Hepatocyte (in vitro differentiated cells): ENCODE measurements at regions not wholly inside any gene's neighbourhood (a gene's known extent, or its start where the extent isn't known, plus 50 kb on each side); places are given as distances from the start of the nearest gene placed in this dataset.

Source experiments
- EZH2 ChIP-seq: fragments of 200-600 bp; sonication (generic); IDR thresholded peaks from 2 replicates; pipeline ENCODE4 v1.6.1; 2016; ENCODE audit warnings: antibody characterized with exemption, mild to moderate bottlenecking, borderline replicate concordance
- EZH2phosphoT487 ChIP-seq: fragments of 200-600 bp; sonication (generic); IDR thresholded peaks from one replicate; pipeline ENCODE4 v1.6.1; 2018; ENCODE audit warnings: antibody characterized with exemption, mild to moderate bottlenecking, low read depth, moderate library complexity; ENCODE audit not compliant: unreplicated experiment, severe bottlenecking
- TF ChIP-seq, protein P1 (sequence below): fragments of 200-600 bp; sonication (generic); IDR thresholded peaks from 2 replicates; pipeline ENCODE4 v1.5.1; 2016; ENCODE audit warnings: antibody characterized with exemption, mild to moderate bottlenecking; ENCODE audit not compliant: poor library complexity

DNA sequence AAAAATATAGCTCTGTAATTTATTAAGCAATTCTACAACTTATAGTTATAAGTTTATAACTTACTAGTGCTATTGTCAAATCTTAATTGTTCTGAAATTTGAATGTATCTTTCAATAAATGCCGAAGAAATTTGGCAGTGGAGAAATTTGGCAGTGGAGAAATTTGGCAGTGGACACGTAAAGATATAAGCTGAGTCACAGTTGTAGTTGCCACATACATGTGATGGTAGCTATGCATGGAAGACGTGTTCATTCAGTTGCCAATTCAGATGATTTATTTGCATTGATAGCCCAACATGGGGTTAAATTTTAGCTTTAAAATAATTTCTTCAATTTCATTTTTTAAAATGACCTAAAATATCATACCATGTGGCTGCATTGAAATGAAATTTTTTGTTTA is 127.8 kb upstream of the NR4A3 start:
- TF ChIP-seq EZH2 (no peak), EZH2phosphoT487 (no peak)
- TF ChIP-seq, protein P1, sequence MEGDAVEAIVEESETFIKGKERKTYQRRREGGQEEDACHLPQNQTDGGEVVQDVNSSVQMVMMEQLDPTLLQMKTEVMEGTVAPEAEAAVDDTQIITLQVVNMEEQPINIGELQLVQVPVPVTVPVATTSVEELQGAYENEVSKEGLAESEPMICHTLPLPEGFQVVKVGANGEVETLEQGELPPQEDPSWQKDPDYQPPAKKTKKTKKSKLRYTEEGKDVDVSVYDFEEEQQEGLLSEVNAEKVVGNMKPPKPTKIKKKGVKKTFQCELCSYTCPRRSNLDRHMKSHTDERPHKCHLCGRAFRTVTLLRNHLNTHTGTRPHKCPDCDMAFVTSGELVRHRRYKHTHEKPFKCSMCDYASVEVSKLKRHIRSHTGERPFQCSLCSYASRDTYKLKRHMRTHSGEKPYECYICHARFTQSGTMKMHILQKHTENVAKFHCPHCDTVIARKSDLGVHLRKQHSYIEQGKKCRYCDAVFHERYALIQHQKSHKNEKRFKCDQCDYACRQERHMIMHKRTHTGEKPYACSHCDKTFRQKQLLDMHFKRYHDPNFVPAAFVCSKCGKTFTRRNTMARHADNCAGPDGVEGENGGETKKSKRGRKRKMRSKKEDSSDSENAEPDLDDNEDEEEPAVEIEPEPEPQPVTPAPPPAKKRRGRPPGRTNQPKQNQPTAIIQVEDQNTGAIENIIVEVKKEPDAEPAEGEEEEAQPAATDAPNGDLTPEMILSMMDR, result no peak
